Calu3 (cell line): ENCODE measurements at regions not wholly inside any gene's neighbourhood (a gene's known extent, or its start where the extent isn't known, plus 50 kb on each side); places are given as distances from the start of the nearest gene placed in this dataset.

Experiments used
- BruUV-seq: library from RNA; stranded (reverse); fragments of 400-500 nt; replicated peaks from 2 replicates; lab custom pipeline; 2021; lab: Mats Ljungman, UMichigan
- CTCF ChIA-PET: fragments of 300-600 bp; sonication (Branson Sonifier 250); formaldehyde crosslinking; loops from one replicate; lab custom pipeline; 2022; ENCODE audit warnings: antibody characterized with exemption; lab: Charles Lee
- DNase-seq: peaks from one replicate; pipeline ENCODE4 v3.0.0; 2022
- H3K27ac Mint-ChIP-seq: one replicate; pipeline ENCODE4 v1.8.0; 2022; ENCODE audit warnings: mixed read lengths; ENCODE audit not compliant: unreplicated experiment
- H3K27me3 Mint-ChIP-seq: one replicate; pipeline ENCODE4 v1.8.0; 2022; ENCODE audit warnings: mixed read lengths; ENCODE audit not compliant: unreplicated experiment
- H3K36me3 Mint-ChIP-seq: one replicate; pipeline ENCODE4 v1.8.0; 2022; ENCODE audit warnings: mild to moderate bottlenecking, moderate library complexity, mixed read lengths; ENCODE audit not compliant: insufficient read depth, unreplicated experiment
- H3K4me1 Mint-ChIP-seq: one replicate; pipeline ENCODE4 v1.8.0; 2022; ENCODE audit warnings: mild to moderate bottlenecking, low read depth, mixed read lengths; ENCODE audit not compliant: unreplicated experiment
- H3K4me3 Mint-ChIP-seq: one replicate; pipeline ENCODE4 v1.8.0; 2022; ENCODE audit warnings: mild to moderate bottlenecking, low read depth, moderate library complexity, mixed read lengths; ENCODE audit not compliant: unreplicated experiment
- H3K9me3 Mint-ChIP-seq: one replicate; pipeline ENCODE4 v1.8.0; 2022; ENCODE audit warnings: low read depth, mixed read lengths; ENCODE audit not compliant: unreplicated experiment
- intact Hi-C: fragments of 100-400 bp; cut with micrococcal nuclease; formaldehyde crosslinking; loops from one replicate; pipeline ENCODE4 v1.10.0; 2022; ENCODE audit not compliant: unreplicated experiment
- TF ChIP-seq, protein P1 (sequence below): fragments of 200-600 bp; IDR thresholded peaks from one replicate; pipeline ENCODE4 v1.8.0; 2022; ENCODE audit warnings: antibody characterized with exemption; ENCODE audit not compliant: unreplicated experiment

DNA sequence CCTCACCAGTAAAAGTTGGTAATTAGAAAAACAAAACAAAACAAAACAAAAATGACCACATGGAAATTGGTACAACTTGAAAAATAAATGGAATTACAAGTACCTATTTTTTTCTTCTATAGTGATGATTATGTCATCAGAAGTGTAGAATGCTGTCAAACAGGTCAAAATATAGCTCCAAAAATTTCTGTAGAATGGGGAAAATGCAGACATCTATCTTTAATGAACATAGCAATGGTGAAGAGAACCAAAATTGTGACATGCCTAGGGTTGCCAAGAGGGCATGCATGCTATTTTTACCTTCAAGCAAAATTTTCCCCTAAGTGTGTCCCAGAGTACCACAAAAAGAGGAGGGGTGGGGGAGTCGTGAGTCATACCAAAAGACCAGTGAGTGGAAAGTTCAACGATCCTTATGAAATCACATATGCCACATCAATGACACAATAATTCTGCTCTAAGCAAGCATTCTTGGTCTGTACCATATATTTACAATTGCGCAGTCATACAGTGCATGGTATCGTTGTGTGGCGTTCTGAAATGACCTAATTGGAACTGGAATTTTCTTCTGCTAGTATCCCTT is 1436.4 kb downstream of the SUCLG1 start:
- no TSS peak for BruUV-seq
- no peaks in the 10 kb centered on the region for H3K36me3 Mint-ChIP-seq
- H3K27me3 Mint-ChIP-seq = no peaks in the 10 kb centered on the region
- H3K9me3 Mint-ChIP-seq = peaks cover 26% of the 10 kb centered on the region
- intact Hi-C loops = no loop called here
- DNase-seq = no peak
- H3K4me1 Mint-ChIP-seq = no peaks in the 10 kb centered on the region
- TF ChIP-seq, protein P1, sequence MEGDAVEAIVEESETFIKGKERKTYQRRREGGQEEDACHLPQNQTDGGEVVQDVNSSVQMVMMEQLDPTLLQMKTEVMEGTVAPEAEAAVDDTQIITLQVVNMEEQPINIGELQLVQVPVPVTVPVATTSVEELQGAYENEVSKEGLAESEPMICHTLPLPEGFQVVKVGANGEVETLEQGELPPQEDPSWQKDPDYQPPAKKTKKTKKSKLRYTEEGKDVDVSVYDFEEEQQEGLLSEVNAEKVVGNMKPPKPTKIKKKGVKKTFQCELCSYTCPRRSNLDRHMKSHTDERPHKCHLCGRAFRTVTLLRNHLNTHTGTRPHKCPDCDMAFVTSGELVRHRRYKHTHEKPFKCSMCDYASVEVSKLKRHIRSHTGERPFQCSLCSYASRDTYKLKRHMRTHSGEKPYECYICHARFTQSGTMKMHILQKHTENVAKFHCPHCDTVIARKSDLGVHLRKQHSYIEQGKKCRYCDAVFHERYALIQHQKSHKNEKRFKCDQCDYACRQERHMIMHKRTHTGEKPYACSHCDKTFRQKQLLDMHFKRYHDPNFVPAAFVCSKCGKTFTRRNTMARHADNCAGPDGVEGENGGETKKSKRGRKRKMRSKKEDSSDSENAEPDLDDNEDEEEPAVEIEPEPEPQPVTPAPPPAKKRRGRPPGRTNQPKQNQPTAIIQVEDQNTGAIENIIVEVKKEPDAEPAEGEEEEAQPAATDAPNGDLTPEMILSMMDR = no peak
- H3K4me3 Mint-ChIP-seq = no peak overlapping the region
- no peak overlapping the region for H3K27ac Mint-ChIP-seq
- CTCF ChIA-PET = no interaction called here

DNA sequence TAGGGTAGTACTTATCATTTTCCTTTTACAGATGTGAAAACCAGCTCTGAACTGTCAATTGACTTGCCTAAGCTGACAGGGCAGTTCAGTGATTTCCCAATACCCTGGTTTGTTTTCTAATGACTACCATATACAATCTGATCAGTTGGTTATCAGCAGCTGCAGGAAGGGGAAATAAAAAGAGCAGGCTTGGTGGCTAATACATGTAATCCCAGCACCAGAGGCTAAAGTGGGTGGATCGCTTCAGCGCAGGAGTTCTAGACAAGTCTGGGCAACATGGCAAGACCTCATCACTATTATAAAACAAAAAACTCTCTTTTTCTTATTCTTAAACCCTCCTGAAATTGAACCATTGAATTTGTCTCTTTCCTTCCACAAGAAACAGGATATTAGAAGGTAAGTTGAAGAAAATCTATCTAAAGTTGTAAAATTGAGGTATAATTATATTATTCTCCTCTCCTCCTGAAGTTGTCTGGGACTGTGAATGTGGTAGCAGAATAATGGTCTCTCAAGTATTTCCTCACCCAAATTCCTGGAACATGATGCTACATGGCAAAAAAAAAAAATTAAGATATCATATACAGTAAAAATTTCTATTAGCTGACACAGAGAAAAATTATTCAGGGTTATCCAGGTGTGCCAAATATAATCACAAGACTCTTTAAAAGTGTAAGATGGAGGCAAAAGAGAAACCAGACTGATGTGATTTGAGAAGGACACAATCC is 1441.6 kb downstream of the SUCLG1 start:
- BruUV-seq = no TSS peak
- CTCF ChIA-PET = no interaction called here

DNA sequence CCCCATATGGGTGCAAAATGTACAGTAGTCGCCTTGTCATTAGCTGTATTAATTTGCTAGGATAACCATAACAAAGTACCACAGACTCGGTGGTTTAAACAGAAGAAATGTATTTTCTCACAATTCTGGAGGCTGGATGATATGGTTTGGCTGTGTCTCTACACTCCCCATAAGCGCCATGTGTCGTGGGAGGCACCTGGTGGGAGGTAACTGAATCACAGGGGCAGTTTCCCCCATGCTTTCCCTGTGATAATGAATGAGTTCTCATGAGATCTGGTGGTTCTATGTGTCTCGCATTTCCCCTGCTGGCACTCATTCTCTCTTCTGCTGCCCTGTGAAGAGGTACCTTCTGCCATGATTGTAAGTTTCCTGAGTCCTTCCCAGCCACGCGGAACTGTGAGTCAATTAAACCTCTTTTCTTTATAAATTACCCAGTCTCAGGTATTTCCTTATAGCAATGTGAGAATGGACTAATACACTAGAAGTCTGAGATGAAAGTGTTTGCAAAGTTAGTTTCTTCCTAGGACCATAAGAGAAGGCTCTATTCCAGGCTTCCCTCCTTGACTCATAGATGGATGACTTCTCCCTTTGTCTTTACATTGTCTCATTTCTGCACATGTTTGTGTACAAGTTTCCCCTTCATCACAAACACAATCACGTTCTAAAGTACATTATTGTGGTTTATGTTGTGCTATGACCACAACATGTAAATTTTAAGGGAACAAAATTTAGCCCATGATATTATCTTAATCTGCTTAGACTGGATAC is 1442.6 kb downstream of the SUCLG1 start:
- intact Hi-C loops = no loop called here
- Mint-ChIP-seq H3K4me1 (no peaks in the 10 kb centered on the region), H3K4me3 (no peak overlapping the region), H3K27ac (no peak overlapping the region), H3K9me3 (peaks cover 15% of the 10 kb centered on the region), H3K36me3 (no peaks in the 10 kb centered on the region), H3K27me3 (no peaks in the 10 kb centered on the region)
- CTCF ChIA-PET = no interaction called here
- no peak for DNase-seq
- TF ChIP-seq, protein P1 = no peak
- no TSS peak for BruUV-seq

More for the DNA sequence above, 1441.6 kb downstream of the SUCLG1 start:
- TF ChIP-seq, protein P1 = no peak
- H3K4me1 Mint-ChIP-seq = no peaks in the 10 kb centered on the region
- intact Hi-C loops = no loop called here
- no peak for DNase-seq
- peaks cover 15% of the 10 kb centered on the region for H3K9me3 Mint-ChIP-seq
- no peaks in the 10 kb centered on the region for H3K36me3 Mint-ChIP-seq
- no peaks in the 10 kb centered on the region for H3K27me3 Mint-ChIP-seq
- no peak overlapping the region for H3K4me3 Mint-ChIP-seq
- no peak overlapping the region for H3K27ac Mint-ChIP-seq

DNA sequence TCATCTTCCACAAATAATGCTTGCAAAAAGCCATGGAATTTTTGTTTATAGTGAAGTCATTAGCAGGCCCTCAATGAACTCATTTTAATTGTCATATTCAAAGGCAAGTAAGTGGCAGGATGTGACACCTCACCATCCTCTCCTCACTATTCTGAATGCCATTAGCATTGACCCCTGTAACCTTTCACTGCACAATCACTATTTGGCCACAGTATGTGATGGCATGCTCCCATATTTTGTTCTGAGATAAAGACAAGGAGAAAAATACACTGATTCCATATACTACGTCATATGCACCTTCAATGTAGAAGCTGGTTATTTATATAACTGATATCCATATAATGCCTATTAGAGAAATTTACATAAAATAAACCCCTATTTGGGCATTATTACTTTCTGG is 1443.2 kb downstream of the SUCLG1 start:
- no TSS peak for BruUV-seq
- no peak overlapping the region for H3K27ac Mint-ChIP-seq

More for the DNA sequence above, 1443.2 kb downstream of the SUCLG1 start:
- no peak overlapping the region for H3K4me3 Mint-ChIP-seq
- H3K9me3 Mint-ChIP-seq = peaks cover 13% of the 10 kb centered on the region
- TF ChIP-seq, protein P1 = no peak
- CTCF ChIA-PET = no interaction called here
- H3K36me3 Mint-ChIP-seq = no peaks in the 10 kb centered on the region
- no peaks in the 10 kb centered on the region for H3K4me1 Mint-ChIP-seq
- intact Hi-C loops = no loop called here
- no peak for DNase-seq
- no peaks in the 10 kb centered on the region for H3K27me3 Mint-ChIP-seq
